GM10248 (cell line): ENCODE measurements at regions not wholly inside any gene's neighbourhood (a gene's known extent, or its start where the extent isn't known, plus 50 kb on each side); places are given as distances from the start of the nearest gene placed in this dataset.

ENCODE experiments used
- CTCF ChIA-PET: fragments of 300-600 bp; sonication (Branson Sonifier 250); formaldehyde crosslinking; extraction: SDS; loops from one replicate; lab custom pipeline; 2021; ENCODE audit warnings: antibody characterized with exemption; lab: Yijun Ruan, JAX
- POLR2A ChIA-PET: fragments of 350-650 bp; sonication (Branson Sonifier 250); formaldehyde crosslinking; extraction: SDS; loops from one replicate; lab custom pipeline; 2020; ENCODE audit warnings: antibody characterized with exemption; lab: Yijun Ruan, JAX
- DNase-seq: peaks from one replicate; pipeline ENCODE4 v3.0.0; 2012; ENCODE audit errors: extremely low spot score
- CTCF ChIP-seq: IDR thresholded peaks from 2 replicates; pipeline ENCODE4 v1.5.1; 2012; ENCODE audit warnings: mild to moderate bottlenecking, low read depth; ENCODE audit errors: extremely low read depth, missing control alignments, control extremely low read depth

- no peak for DNase-seq
- TF ChIP-seq CTCF: no peak
- POLR2A ChIA-PET: no interaction called here
- CTCF ChIA-PET: interaction anchor here (2.7 kb wide), 1 partner anchor 17 kb away, joined by 9 read pairs; no protein-coding TSS in a partner anchor
Measured at GRCh38 chr12:67925077-67925476, 64.2 kb upstream of the IFNG-AS1 start.

- DNase-seq: no peak
- CTCF ChIA-PET: interaction anchor here (2.7 kb wide), 1 partner anchor 17 kb away, joined by 9 read pairs; no protein-coding TSS in a partner anchor
- TF ChIP-seq CTCF: no peak
- POLR2A ChIA-PET: no interaction called here
Measured at GRCh38 chr12:67925552-67925951, 63.7 kb upstream of the IFNG-AS1 start.

GRCh38 chr12:67926063-67926462 lies 63.2 kb upstream of the IFNG-AS1 start:
- ChIA-PET CTCF (interaction anchor here (1.6 to 2.7 kb wide), 2 partner anchors 16 to 28 kb away, joined by 5 to 9 read pairs; no protein-coding TSS in a partner anchor), POLR2A (no interaction called here)
- DNase-seq: no peak
- TF ChIP-seq CTCF: no peak

GRCh38 chr12:67927324-67927723 lies 61.9 kb upstream of the IFNG-AS1 start:
- no peak for TF ChIP-seq CTCF
- CTCF ChIA-PET: interaction anchor here (1.0 to 1.6 kb wide), 3 partner anchors 9 to 571 kb away, joined by 3 to 5 read pairs (median 3); no protein-coding TSS in a partner anchor
- DNase-seq: no peak
- POLR2A ChIA-PET: no interaction called here

GRCh38 chr12:67927815-67928214 lies 61.4 kb upstream of the IFNG-AS1 start:
- CTCF ChIA-PET: no interaction called here
- POLR2A ChIA-PET: no interaction called here
- DNase-seq: no peak
- TF ChIP-seq CTCF: no peak

- CTCF ChIA-PET: no interaction called here
- POLR2A ChIA-PET: no interaction called here
- no peak for DNase-seq
- TF ChIP-seq CTCF: no peak
Measured at GRCh38 chr12:67928621-67929383, 60.4 kb upstream of the IFNG-AS1 start.
